ENCODE measurements at regions not wholly inside any gene's neighbourhood (a gene's known extent, or its start where the extent isn't known, plus 50 kb on each side); places are given as distances from the start of the nearest gene placed in this dataset.

DNA sequence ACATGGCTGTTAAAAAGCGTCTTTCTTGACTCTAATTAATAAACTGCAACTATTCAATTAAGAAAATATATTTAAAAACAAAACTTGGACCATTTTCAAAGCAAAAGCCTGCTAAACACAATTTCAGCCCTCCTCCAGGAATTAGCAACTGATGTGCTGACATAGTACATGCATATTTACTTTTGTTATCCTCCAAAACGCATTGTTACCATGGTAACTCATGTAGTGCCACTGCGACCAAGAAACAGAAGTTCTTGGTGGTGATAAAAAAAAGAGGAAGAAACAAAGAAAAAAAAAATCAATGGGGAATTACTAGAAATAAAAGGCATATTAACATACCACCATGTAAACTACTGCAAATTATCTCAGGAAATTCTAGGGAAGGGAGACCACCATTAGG, 793.4 kb upstream of the CDH8 start:
- ChIA-PET CTCF (no interaction called here), POLR2A (no interaction called here)
- Mint-ChIP-seq H3K4me3 (no peak overlapping the region), H3K27me3 (no peaks in the 10 kb centered on the region), H3K27ac (no peak overlapping the region), H3K9me3 (peaks cover 15% of the 10 kb centered on the region), H3K4me1 (ENCODE audit: low read depth) (no peaks in the 10 kb centered on the region), H3K36me3 (ENCODE audit: low read depth) (no peaks in the 10 kb centered on the region)
- TF ChIP-seq, protein P1, sequence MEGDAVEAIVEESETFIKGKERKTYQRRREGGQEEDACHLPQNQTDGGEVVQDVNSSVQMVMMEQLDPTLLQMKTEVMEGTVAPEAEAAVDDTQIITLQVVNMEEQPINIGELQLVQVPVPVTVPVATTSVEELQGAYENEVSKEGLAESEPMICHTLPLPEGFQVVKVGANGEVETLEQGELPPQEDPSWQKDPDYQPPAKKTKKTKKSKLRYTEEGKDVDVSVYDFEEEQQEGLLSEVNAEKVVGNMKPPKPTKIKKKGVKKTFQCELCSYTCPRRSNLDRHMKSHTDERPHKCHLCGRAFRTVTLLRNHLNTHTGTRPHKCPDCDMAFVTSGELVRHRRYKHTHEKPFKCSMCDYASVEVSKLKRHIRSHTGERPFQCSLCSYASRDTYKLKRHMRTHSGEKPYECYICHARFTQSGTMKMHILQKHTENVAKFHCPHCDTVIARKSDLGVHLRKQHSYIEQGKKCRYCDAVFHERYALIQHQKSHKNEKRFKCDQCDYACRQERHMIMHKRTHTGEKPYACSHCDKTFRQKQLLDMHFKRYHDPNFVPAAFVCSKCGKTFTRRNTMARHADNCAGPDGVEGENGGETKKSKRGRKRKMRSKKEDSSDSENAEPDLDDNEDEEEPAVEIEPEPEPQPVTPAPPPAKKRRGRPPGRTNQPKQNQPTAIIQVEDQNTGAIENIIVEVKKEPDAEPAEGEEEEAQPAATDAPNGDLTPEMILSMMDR (IDR thresholded peaks at IDR 0.05) = no peak
- H3K27ac ChIP-seq (ENCODE audit: low read depth in 1 of 2, low read length in 2 of 2) = no peak overlapping the region
- ATAC-seq (ENCODE audit: poor library complexity) (no peak), DNase-seq (no peak)
- no peaks in the 10 kb centered on the region for H3K36me3 ChIP-seq (ENCODE audit: insufficient read depth, low read length)
- no peaks in the 10 kb centered on the region for H3K4me1 ChIP-seq (ENCODE audit: insufficient read depth, low read length)
- H3K27me3 ChIP-seq (ENCODE audit: control insufficient read depth in 1 of 2, insufficient read depth in 2 of 2, low read length in 2 of 2) = no peaks in the 10 kb centered on the region
- peaks cover 5 to 7% of the 10 kb centered on the region in 2 experiments for H3K9me3 ChIP-seq (ENCODE audit: control insufficient read depth in 1 of 2, insufficient read depth in 1 of 2, low read length in 2 of 2)
- no peak overlapping the region for H3K4me3 ChIP-seq (ENCODE audit: low read length)
- intact Hi-C loops (cut with DNase I, micrococcal nuclease) = loop anchor here in 1 of 2 experiments (10.0 kb wide), 1 partner anchor 205 kb away; no protein-coding TSS in a partner anchor

DNA sequence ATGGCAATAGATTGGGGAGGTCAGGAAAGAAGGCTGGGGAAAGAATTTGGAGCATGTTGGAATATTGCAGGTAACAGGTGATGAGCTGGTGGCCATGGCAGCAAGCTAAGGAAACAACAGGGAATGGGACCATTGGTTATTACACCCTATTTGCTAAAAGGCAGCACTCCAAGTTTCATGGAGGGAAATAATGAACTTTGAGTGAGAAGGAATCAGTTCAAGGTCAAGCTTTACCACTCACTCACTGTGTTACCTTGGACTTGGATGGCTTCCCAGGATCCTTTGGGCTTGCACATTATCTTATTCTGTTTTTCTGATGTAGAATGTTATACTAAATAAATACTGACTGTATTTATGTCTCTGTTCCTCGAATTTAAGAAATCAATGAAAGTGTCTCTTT, 792.8 kb upstream of the CDH8 start:
- Histone ChIP-seq H3K36me3 (ENCODE audit: insufficient read depth, low read length) (no peaks in the 10 kb centered on the region), H3K27me3 (ENCODE audit: control insufficient read depth in 1 of 2, insufficient read depth in 2 of 2, low read length in 2 of 2) (no peaks in the 10 kb centered on the region), H3K27ac (ENCODE audit: low read depth in 1 of 2, low read length in 2 of 2) (no peak overlapping the region), H3K9me3 (ENCODE audit: control insufficient read depth in 1 of 2, insufficient read depth in 1 of 2, low read length in 2 of 2) (peaks cover 4 to 6% of the 10 kb centered on the region in 2 experiments), H3K4me3 (ENCODE audit: low read length) (no peak overlapping the region), H3K4me1 (ENCODE audit: insufficient read depth, low read length) (no peaks in the 10 kb centered on the region)
- no peaks in the 10 kb centered on the region for H3K36me3 Mint-ChIP-seq (ENCODE audit: low read depth)
- TF ChIP-seq, protein P1 (IDR thresholded peaks at IDR 0.05) = no peak
- intact Hi-C loops (cut with DNase I, micrococcal nuclease) = loop anchor here in 1 of 2 experiments (10.0 kb wide), 1 partner anchor 206 kb away; no protein-coding TSS in a partner anchor
- DNase-seq (no peak), ATAC-seq (ENCODE audit: poor library complexity) (no peak)
- ChIA-PET POLR2A (no interaction called here), CTCF (no interaction called here)
- no peak overlapping the region for H3K4me3 Mint-ChIP-seq
- H3K9me3 Mint-ChIP-seq = peaks cover 15% of the 10 kb centered on the region
- no peaks in the 10 kb centered on the region for H3K27me3 Mint-ChIP-seq
- no peaks in the 10 kb centered on the region for H3K4me1 Mint-ChIP-seq (ENCODE audit: low read depth)
- H3K27ac Mint-ChIP-seq = no peak overlapping the region

DNA sequence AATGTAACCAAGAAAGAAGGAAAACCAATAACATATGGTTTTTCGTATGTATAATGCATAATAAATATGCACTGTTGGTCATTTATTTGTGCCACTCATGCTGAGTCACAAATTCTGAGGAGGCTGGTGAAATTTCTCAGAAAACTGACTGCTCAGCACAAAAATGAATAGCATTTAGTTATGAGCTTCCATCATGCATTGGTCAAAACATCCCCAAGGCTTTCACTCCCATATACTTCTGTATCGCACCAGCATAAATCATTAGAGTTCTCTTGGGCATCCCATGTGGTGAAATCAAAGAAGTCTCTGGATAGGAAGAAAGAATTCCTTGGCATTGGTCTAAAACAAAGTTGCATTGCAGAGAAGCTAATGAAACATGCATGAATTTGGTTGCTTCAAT, 785.6 kb upstream of the CDH8 start:
- CTCF ChIA-PET = no interaction called here
- ATAC-seq (ENCODE audit: poor library complexity) (no peak), DNase-seq (no peak)
- TF ChIP-seq, protein P1 (IDR thresholded peaks at IDR 0.05) = no peak
- H3K36me3 Mint-ChIP-seq (ENCODE audit: low read depth) = no peaks in the 10 kb centered on the region
- H3K4me1 ChIP-seq (ENCODE audit: insufficient read depth, low read length) = no peaks in the 10 kb centered on the region
- no peaks in the 10 kb centered on the region for H3K27me3 Mint-ChIP-seq
- POLR2A ChIA-PET = interaction anchor here (0.7 kb wide), 1 partner anchor 1901 kb away, joined by 3 read pairs; no protein-coding TSS in a partner anchor
- H3K9me3 Mint-ChIP-seq = peaks cover 9% of the 10 kb centered on the region
- no peak overlapping the region for H3K4me3 ChIP-seq (ENCODE audit: low read length)
- peaks cover 0 to 6% of the 10 kb centered on the region in 2 experiments for H3K9me3 ChIP-seq (ENCODE audit: control insufficient read depth in 1 of 2, insufficient read depth in 1 of 2, low read length in 2 of 2)
- no peaks in the 10 kb centered on the region for H3K4me1 Mint-ChIP-seq (ENCODE audit: low read depth)
- H3K4me3 Mint-ChIP-seq = no peak overlapping the region
- intact Hi-C loops (cut with DNase I, micrococcal nuclease) = loop anchor here in 1 of 2 experiments (10.0 kb wide), 1 partner anchor 213 kb away; no protein-coding TSS in a partner anchor
- no peaks in the 10 kb centered on the region for H3K27me3 ChIP-seq (ENCODE audit: control insufficient read depth in 1 of 2, insufficient read depth in 2 of 2, low read length in 2 of 2)
- H3K36me3 ChIP-seq (ENCODE audit: insufficient read depth, low read length) = no peaks in the 10 kb centered on the region
- no peak overlapping the region for H3K27ac ChIP-seq (ENCODE audit: low read depth in 1 of 2, low read length in 2 of 2)
- H3K27ac Mint-ChIP-seq = no peak overlapping the region

Measured in CD4-positive, alpha-beta T cell (primary cell).